Fibroblast of villous mesenchyme (primary cell): ENCODE measurements at regions not wholly inside any gene's neighbourhood (a gene's known extent, or its start where the extent isn't known, plus 50 kb on each side); places are given as distances from the start of the nearest gene placed in this dataset. TPM values are rescaled to one million over a fixed set of nuclear protein-coding genes. Genes with fewer than 3 reads are reported as not detected.
"Not testable (repeated sequence)": the region's sequence is repeated elsewhere in the genome, so short reads cannot be mapped to it uniquely, and the experiment has no call there.

ENCODE experiments used
- DNase-seq: peaks from one replicate; pipeline ENCODE4 v3.0.0-alpha.2; 2010; ENCODE audit warnings: low read depth
- H3K4me3 ChIP-seq: 2 replicates; pipeline ENCODE4 v1.5.1; 2011; ENCODE audit warnings: low read depth, mild to moderate bottlenecking, low read length
- small RNA-seq: library from RNA; depleted of rRNA; stranded (forward); fragments of <200 nt; gene quantifications from one replicate; pipeline ENCODE3, GENCODE V24; 2012
- TF ChIP-seq, protein P1 (sequence below): IDR thresholded peaks from 2 replicates; pipeline ENCODE4 v1.5.1; 2012; ENCODE audit warnings: low read depth, mild to moderate bottlenecking, low read length; ENCODE audit not compliant: insufficient read depth

DNA sequence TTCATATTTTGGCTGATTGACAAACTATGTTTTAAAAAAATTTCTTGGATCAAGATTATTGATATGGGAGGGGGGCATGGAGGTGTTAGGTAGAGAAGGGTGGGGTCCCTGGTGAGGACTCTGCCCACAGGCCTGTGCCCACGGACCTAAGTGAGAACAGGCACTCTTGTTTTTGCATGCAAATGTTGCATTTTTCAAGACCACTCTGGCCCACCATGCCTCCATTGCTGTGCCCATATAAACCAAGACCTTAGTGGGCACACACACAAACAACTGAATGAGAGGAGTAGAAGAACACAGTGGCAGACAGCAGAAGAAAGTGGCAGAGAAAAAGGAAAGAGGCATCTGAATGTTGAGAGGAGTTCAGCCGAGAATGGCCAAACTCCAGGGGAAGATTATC lies 69.6 kb upstream of the ZNF98 start:
- H3K4me3 ChIP-seq = no peak overlapping the region
- TF ChIP-seq, protein P1, sequence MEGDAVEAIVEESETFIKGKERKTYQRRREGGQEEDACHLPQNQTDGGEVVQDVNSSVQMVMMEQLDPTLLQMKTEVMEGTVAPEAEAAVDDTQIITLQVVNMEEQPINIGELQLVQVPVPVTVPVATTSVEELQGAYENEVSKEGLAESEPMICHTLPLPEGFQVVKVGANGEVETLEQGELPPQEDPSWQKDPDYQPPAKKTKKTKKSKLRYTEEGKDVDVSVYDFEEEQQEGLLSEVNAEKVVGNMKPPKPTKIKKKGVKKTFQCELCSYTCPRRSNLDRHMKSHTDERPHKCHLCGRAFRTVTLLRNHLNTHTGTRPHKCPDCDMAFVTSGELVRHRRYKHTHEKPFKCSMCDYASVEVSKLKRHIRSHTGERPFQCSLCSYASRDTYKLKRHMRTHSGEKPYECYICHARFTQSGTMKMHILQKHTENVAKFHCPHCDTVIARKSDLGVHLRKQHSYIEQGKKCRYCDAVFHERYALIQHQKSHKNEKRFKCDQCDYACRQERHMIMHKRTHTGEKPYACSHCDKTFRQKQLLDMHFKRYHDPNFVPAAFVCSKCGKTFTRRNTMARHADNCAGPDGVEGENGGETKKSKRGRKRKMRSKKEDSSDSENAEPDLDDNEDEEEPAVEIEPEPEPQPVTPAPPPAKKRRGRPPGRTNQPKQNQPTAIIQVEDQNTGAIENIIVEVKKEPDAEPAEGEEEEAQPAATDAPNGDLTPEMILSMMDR = no peak
- DNase-seq = no peak

DNA sequence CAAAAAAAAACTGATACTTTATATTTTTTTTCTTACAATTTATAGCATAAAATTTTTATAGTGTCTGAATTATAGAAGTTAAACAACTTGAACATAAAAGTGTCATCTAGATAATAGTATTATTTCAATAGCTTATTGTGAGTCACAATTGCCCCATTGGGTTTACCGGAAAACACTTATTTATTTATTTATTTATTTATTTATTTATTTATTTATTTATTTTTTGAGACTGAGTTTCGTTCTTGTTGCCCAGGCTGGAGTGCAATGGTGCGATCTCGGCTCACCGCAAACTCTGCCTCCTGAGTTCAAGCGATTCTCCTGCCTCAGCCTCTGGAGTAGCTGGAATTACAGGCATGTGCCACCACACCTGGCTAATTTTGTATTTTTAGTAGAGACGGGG lies 61.4 kb upstream of the ZNF98 start:
- not testable (repeated sequence) for DNase-seq, H3K4me3 ChIP-seq

DNA sequence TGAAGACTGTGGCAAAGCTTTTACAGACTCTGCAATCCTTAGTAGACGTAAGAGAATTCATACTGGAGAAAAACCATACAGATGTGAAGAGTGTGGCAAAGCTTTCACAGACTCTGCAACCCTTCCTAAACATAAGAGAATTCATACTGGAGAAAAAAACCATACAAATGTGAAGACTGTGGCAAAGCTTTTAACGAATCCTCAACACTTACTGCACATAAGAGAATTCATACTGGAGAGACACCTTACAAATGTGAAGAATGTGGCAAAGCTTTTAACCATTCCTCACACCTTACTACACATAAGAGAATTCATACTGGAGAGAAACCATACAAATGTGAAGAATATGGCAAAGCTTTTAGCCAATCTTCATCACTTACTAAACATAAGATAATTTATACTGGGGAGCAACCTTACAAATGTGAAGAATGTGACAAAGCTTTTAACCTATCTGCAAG lies 50.1 kb upstream of the ZNF98 start:
- H3K4me3 ChIP-seq = no peak overlapping the region
- TF ChIP-seq, protein P1 = no peak
- DNase-seq = peak; percentile 0

Small RNA genes lying in the stretch of these regions (small RNA-seq; reads per million reads assigned to genes)
- not detected for gene AC004004.1
